GM12878 (cell line): ENCODE measurements at regions not wholly inside any gene's neighbourhood (a gene's known extent, or its start where the extent isn't known, plus 50 kb on each side); places are given as distances from the start of the nearest gene placed in this dataset.

ENCODE experiments used
- ATAC-seq: fragments of 200-7000 bp; cut with Tn5 transposase; 3 replicates; pipeline ENCODE4 v1.9.1; 2020; ENCODE audit warnings: mild to moderate bottlenecking, moderate library complexity
- BruUV-seq: library from RNA; stranded (reverse); fragments of 400-500 nt; replicated peaks from 2 replicates; lab custom pipeline; 2021; lab: Mats Ljungman, UMichigan
- CTCF ChIA-PET: fragments of 300-600 bp; sonication (Branson Sonifier 250); formaldehyde crosslinking; extraction: SDS; loops from one replicate; lab custom pipeline; 2021; ENCODE audit warnings: inconsistent platforms; lab: Yijun Ruan, JAX
- POLR2A ChIA-PET: fragments of 350-600 bp; formaldehyde crosslinking; extraction: SDS; loops from one replicate; lab custom pipeline; 2021; ENCODE audit warnings: inconsistent platforms; lab: Charles Lee
- RAD21 ChIA-PET: fragments of 300-600 bp; sonication (Branson Sonifier 250); formaldehyde crosslinking; loops from one replicate; lab custom pipeline; 2023; ENCODE audit warnings: antibody characterized with exemption; ENCODE audit not compliant: unreplicated experiment; lab: Charles Lee
- SMC1A ChIA-PET: fragments of 300-600 bp; sonication (Branson Sonifier 250); formaldehyde crosslinking; loops from one replicate; lab custom pipeline; 2023; ENCODE audit not compliant: unreplicated experiment, uncharacterized antibody; lab: Charles Lee
- DNase-seq: peaks from one replicate; pipeline ENCODE4 v3.0.0-alpha.2; 2011; ENCODE audit warnings: low read depth, low spot score
- FAIRE-seq: peaks from 3 replicates; lab custom pipeline; 2011; peaks lifted over from hg19 to GRCh38; lab: Jason Lieb, UNC
- H2AFZ ChIP-seq: 2 replicates; pipeline ENCODE4 v1.6.0; 2011; ENCODE audit warnings: low read depth, low read length, control low read depth; ENCODE audit not compliant: control insufficient read depth
- H3K27ac ChIP-seq: 2 replicates; pipeline ENCODE4 v1.5.1; 2011; ENCODE audit warnings: control low read depth; ENCODE audit not compliant: control insufficient read depth, insufficient read depth
- H3K27me3 ChIP-seq, 2 experiments: replicated peaks in 1 of 2; 2 replicates each; pipeline versions ENCODE4 v1.6.0 to v1.6.1; 2011; ENCODE audit warnings: low read length in 1 of 2; ENCODE audit not compliant: control insufficient read depth in 2 of 2, insufficient read depth in 2 of 2
- H3K36me3 ChIP-seq, 2 experiments: 2 replicates each; pipeline ENCODE4 v1.5.1; 2011; ENCODE audit warnings: low read length in 1 of 2; ENCODE audit not compliant: control insufficient read depth in 2 of 2, insufficient read depth in 2 of 2
- H3K4me1 ChIP-seq: 2 replicates; pipeline ENCODE4 v1.6.1; 2011; ENCODE audit warnings: mild to moderate bottlenecking, low read length, moderate library complexity, mixed read lengths; ENCODE audit not compliant: control insufficient read depth, insufficient read depth
- H3K4me2 ChIP-seq: 2 replicates; pipeline ENCODE4 v1.6.0; 2011; ENCODE audit warnings: control low read depth; ENCODE audit not compliant: control insufficient read depth, insufficient read depth
- H3K4me3 ChIP-seq: fragments of 200-600 bp; sonication (generic); 2 replicates; pipeline ENCODE4 v1.5.1; 2016
- H3K79me2 ChIP-seq: 2 replicates; pipeline ENCODE4 v1.6.0; 2011; ENCODE audit warnings: low read length; ENCODE audit not compliant: control insufficient read depth, insufficient read depth
- H3K9ac ChIP-seq: 2 replicates; pipeline ENCODE4 v1.8.0; 2011; ENCODE audit warnings: low read length, control low read depth, mixed read lengths; ENCODE audit not compliant: control insufficient read depth, insufficient read depth
- H3K9me3 ChIP-seq: replicated peaks from 3 replicates; pipeline ENCODE4 v1.5.1; 2011; ENCODE audit warnings: mild to moderate bottlenecking, low read length; ENCODE audit not compliant: control insufficient read depth, insufficient read depth
- H4K20me1 ChIP-seq: 2 replicates; pipeline ENCODE4 v1.6.0; 2011; ENCODE audit not compliant: control insufficient read depth, insufficient read depth
- BHLHE40 ChIP-seq, 2 experiments: fragments of 450-650 bp in 1 of 2; IDR thresholded peaks; 2 replicates each; pipeline ENCODE4 v1.6.1; 2011 to 2017; ENCODE audit warnings: low read depth in 2 of 2, borderline replicate concordance in 1 of 2, improper control_type of control experiment in 1 of 2, low read length in 1 of 2, mild to moderate bottlenecking in 1 of 2
- CREB1 ChIP-seq: IDR thresholded peaks from 2 replicates; pipeline ENCODE4 v1.6.1; 2012; ENCODE audit warnings: low read depth, mild to moderate bottlenecking, inconsistent platforms
- EZH2 ChIP-seq: IDR thresholded peaks from 2 replicates; pipeline ENCODE4 v1.6.1; 2012; ENCODE audit warnings: low read depth, mild to moderate bottlenecking, control low read depth, inconsistent platforms, low read length, borderline replicate concordance; ENCODE audit not compliant: control insufficient read depth
- HDGF ChIP-seq: fragments of 450-650 bp; IDR thresholded peaks from 2 replicates; pipeline ENCODE4 v1.6.1; 2016; ENCODE audit warnings: antibody characterized with exemption
- LARP7 ChIP-seq: fragments of 450-650 bp; IDR thresholded peaks from 2 replicates; pipeline ENCODE4 v1.6.1; 2017; ENCODE audit warnings: mild to moderate bottlenecking
- NFYA ChIP-seq: IDR thresholded peaks from 2 replicates; pipeline ENCODE4 v1.6.1; 2011; ENCODE audit warnings: low read depth, mild to moderate bottlenecking, low read length, improper control_type of control experiment, borderline replicate concordance
- POLR2A ChIP-seq: IDR thresholded peaks from 2 replicates; pipeline ENCODE4 v1.6.1; 2011; ENCODE audit warnings: low read depth, mild to moderate bottlenecking, low read length
- SIN3A ChIP-seq: IDR thresholded peaks from 2 replicates; pipeline ENCODE4 v1.6.1; 2012; ENCODE audit warnings: low read depth, low read length, improper control_type of control experiment
- TARDBP ChIP-seq: IDR thresholded peaks from 2 replicates; pipeline ENCODE4 v1.6.1; 2016; ENCODE audit warnings: borderline replicate concordance
- ZBED1 ChIP-seq: IDR thresholded peaks from 2 replicates; pipeline ENCODE4 v1.6.1; 2016; ENCODE audit warnings: borderline replicate concordance
- ZNF384 ChIP-seq: IDR thresholded peaks from 2 replicates; pipeline ENCODE4 v1.6.1; 2012; ENCODE audit warnings: low read depth, mild to moderate bottlenecking, low read length, improper control_type of control experiment, borderline replicate concordance
- in situ Hi-C: fragments of 300-500 bp; cut with MboI; formaldehyde crosslinking; loops from 9 replicates; pipeline ENCODE4 v1.14.3; 2018; ENCODE audit warnings: mixed read lengths
- intact Hi-C: fragments of 100-400 bp; cut with micrococcal nuclease; formaldehyde crosslinking; loops from one replicate; pipeline ENCODE4 v1.14.2; 2022; ENCODE audit not compliant: unreplicated experiment
- TF ChIP-seq, protein P1 (sequence below): fragments of 450-650 bp; IDR thresholded peaks from 2 replicates; pipeline ENCODE4 v1.6.1; 2017; ENCODE audit warnings: mild to moderate bottlenecking
- TF ChIP-seq, protein P2 (sequence below): IDR thresholded peaks from 2 replicates; pipeline ENCODE4 v1.6.1; 2012; ENCODE audit warnings: low read depth, low read length, improper control_type of control experiment
- TF ChIP-seq, protein P3 (sequence below): fragments of 450-650 bp; formaldehyde crosslinking; IDR thresholded peaks from 2 replicates; pipeline ENCODE4 v1.5.0; 2022; ENCODE audit warnings: mild to moderate bottlenecking, missing genetic modification characterization

DNA sequence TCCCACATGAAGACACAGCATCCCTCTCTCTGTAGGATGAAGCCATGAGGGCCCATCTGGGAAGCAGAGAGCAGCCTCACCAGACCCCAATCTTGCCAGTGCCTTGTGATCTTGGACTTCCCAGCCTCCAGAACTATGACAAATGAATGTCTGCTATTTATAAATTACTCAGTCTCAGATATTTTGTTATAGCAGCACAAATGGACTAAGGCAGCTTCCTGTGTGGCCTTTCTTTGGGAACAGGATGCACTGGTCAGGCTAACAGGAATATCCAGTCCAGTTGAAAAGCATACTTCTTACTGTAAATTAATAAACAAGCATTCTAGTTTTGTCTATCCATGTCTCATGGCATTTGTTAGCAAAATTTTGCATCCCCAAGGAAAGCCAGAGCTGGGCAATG lies 134.1 kb upstream of the ETV3 start:
- Histone ChIP-seq H4K20me1 (no peaks in the 10 kb centered on the region), H3K27me3 (no peaks in the 10 kb centered on the region; a peak in 1 of 4 replicates), H3K9me3 (no peaks in the 10 kb centered on the region), H3K79me2 (no peaks in the 10 kb centered on the region), H3K9ac (no peak overlapping the region), H2AFZ (no peak overlapping the region), H3K4me2 (no peak overlapping the region), H3K4me1 (peaks cover 19% of the 10 kb centered on the region), H3K36me3 (no peaks in the 10 kb centered on the region), H3K27ac (no peak overlapping the region), H3K4me3 (no peak overlapping the region)
- POLR2A ChIA-PET, result interaction anchor here (0.6 kb wide), 1 partner anchor 1517 kb away, joined by 4 read pairs; no protein-coding TSS in a partner anchor
- SMC1A ChIA-PET, result interaction anchor here (1.1 to 1.6 kb wide), 2 partner anchors 11 to 40 kb away, joined by 3 to 6 read pairs; no protein-coding TSS in a partner anchor
- DNase-seq, result no peak
- intact Hi-C loops, result loop anchor here (1.0 kb wide), 1 partner anchor 9 kb away; no protein-coding TSS in a partner anchor
- ATAC-seq, result no peak
- CTCF ChIA-PET, result interaction anchor here (0.7 kb wide), 1 partner anchor 76 kb away, joined by 3 read pairs; no protein-coding TSS in a partner anchor
- no peak for FAIRE-seq
- no TSS peak for BruUV-seq
- TF ChIP-seq NFYA, result no peak
- TF ChIP-seq, protein P1, sequence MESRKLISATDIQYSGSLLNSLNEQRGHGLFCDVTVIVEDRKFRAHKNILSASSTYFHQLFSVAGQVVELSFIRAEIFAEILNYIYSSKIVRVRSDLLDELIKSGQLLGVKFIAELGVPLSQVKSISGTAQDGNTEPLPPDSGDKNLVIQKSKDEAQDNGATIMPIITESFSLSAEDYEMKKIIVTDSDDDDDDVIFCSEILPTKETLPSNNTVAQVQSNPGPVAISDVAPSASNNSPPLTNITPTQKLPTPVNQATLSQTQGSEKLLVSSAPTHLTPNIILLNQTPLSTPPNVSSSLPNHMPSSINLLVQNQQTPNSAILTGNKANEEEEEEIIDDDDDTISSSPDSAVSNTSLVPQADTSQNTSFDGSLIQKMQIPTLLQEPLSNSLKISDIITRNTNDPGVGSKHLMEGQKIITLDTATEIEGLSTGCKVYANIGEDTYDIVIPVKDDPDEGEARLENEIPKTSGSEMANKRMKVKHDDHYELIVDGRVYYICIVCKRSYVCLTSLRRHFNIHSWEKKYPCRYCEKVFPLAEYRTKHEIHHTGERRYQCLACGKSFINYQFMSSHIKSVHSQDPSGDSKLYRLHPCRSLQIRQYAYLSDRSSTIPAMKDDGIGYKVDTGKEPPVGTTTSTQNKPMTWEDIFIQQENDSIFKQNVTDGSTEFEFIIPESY, result no peak
- TF ChIP-seq BHLHE40 (IDR thresholded peaks at IDR 0.05; ENCODE audit: borderline replicate concordance in 1 of 2, low read depth in 2 of 2, low read length in 1 of 2), result no peak
- no peak for TF ChIP-seq SIN3A
- TF ChIP-seq ZNF384, result no peak
- TF ChIP-seq, protein P2, sequence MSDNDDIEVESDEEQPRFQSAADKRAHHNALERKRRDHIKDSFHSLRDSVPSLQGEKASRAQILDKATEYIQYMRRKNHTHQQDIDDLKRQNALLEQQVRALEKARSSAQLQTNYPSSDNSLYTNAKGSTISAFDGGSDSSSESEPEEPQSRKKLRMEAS, result no peak
- no peak for TF ChIP-seq HDGF
- TF ChIP-seq, protein P3, sequence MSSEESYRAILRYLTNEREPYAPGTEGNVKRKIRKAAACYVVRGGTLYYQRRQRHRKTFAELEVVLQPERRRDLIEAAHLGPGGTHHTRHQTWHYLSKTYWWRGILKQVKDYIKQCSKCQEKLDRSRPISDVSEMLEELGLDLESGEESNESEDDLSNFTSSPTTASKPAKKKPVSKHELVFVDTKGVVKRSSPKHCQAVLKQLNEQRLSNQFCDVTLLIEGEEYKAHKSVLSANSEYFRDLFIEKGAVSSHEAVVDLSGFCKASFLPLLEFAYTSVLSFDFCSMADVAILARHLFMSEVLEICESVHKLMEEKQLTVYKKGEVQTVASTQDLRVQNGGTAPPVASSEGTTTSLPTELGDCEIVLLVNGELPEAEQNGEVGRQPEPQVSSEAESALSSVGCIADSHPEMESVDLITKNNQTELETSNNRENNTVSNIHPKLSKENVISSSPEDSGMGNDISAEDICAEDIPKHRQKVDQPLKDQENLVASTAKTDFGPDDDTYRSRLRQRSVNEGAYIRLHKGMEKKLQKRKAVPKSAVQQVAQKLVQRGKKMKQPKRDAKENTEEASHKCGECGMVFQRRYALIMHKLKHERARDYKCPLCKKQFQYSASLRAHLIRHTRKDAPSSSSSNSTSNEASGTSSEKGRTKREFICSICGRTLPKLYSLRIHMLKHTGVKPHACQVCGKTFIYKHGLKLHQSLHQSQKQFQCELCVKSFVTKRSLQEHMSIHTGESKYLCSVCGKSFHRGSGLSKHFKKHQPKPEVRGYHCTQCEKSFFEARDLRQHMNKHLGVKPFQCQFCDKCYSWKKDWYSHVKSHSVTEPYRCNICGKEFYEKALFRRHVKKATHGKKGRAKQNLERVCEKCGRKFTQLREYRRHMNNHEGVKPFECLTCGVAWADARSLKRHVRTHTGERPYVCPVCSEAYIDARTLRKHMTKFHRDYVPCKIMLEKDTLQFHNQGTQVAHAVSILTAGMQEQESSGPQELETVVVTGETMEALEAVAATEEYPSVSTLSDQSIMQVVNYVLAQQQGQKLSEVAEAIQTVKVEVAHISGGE (CRISPR knock-in tag), result no peak
- TF ChIP-seq POLR2A, result no peak
- TF ChIP-seq LARP7, result no peak
- no peak for TF ChIP-seq TARDBP
- TF ChIP-seq EZH2, result no peak
- no peak for TF ChIP-seq CREB1
- TF ChIP-seq ZBED1, result no peak
- RAD21 ChIA-PET, result no interaction called here
- in situ Hi-C loops, result no loop called here
